Activated naive CD8-positive, alpha-beta T cell treated with anti-CD3 and anti-CD28 coated beads for 36 hours (primary cell): ENCODE measurements at regions not wholly inside any gene's neighbourhood (a gene's known extent, or its start where the extent isn't known, plus 50 kb on each side); places are given as distances from the start of the nearest gene placed in this dataset.

ENCODE experiments used
- DNase-seq: peaks from one replicate; pipeline ENCODE4 v3.0.0; 2021
- H3K27ac Mint-ChIP-seq: one replicate; pipeline ENCODE4 v1.8.0; 2022; ENCODE audit warnings: mild to moderate bottlenecking, moderate library complexity, mixed read lengths
- H3K27me3 Mint-ChIP-seq: one replicate; pipeline ENCODE4 v1.8.0; 2022; ENCODE audit warnings: mild to moderate bottlenecking, mixed read lengths
- H3K36me3 Mint-ChIP-seq: one replicate; pipeline ENCODE4 v1.8.0; 2021; ENCODE audit warnings: mild to moderate bottlenecking, mixed read lengths
- H3K4me1 Mint-ChIP-seq: one replicate; pipeline ENCODE4 v1.8.0; 2021; ENCODE audit warnings: mixed read lengths
- H3K4me3 Mint-ChIP-seq: one replicate; pipeline ENCODE4 v1.8.0; 2022; ENCODE audit warnings: mild to moderate bottlenecking, moderate library complexity, mixed read lengths
- H3K9me3 Mint-ChIP-seq: one replicate; pipeline ENCODE4 v1.8.0; 2022; ENCODE audit warnings: mixed read lengths

- no peak overlapping the region for H3K27ac Mint-ChIP-seq
- H3K9me3 Mint-ChIP-seq = no peaks in the 10 kb centered on the region
- no peaks in the 10 kb centered on the region for H3K36me3 Mint-ChIP-seq
- no peak for DNase-seq
- H3K27me3 Mint-ChIP-seq = peaks cover 17% of the 10 kb centered on the region
- H3K4me1 Mint-ChIP-seq = peaks cover 11% of the 10 kb centered on the region
- peak overlapping the region; percentile 22 for H3K4me3 Mint-ChIP-seq
Measured at GRCh38 chr10:44309939-44310761, 74.7 kb downstream of the CXCL12 start.

GRCh38 chr10:44309361-44309760 lies 75.5 kb downstream of the CXCL12 start:
- Mint-ChIP-seq H3K36me3 (no peaks in the 10 kb centered on the region), H3K4me3 (no peak overlapping the region), H3K9me3 (peaks cover under 1% of the 10 kb centered on the region), H3K27me3 (peaks cover 14% of the 10 kb centered on the region), H3K4me1 (peaks cover 11% of the 10 kb centered on the region), H3K27ac (no peak overlapping the region)
- DNase-seq = no peak

- no peak for DNase-seq
- Mint-ChIP-seq H3K4me1 (peaks cover 11% of the 10 kb centered on the region), H3K27me3 (peaks cover 14% of the 10 kb centered on the region), H3K4me3 (no peak overlapping the region), H3K36me3 (no peaks in the 10 kb centered on the region), H3K9me3 (peaks cover 4% of the 10 kb centered on the region), H3K27ac (no peak overlapping the region)
Measured at GRCh38 chr10:44308935-44309334, 76.0 kb downstream of the CXCL12 start.

- no peak overlapping the region for H3K27ac Mint-ChIP-seq
- no peaks in the 10 kb centered on the region for H3K36me3 Mint-ChIP-seq
- H3K4me3 Mint-ChIP-seq = no peak overlapping the region
- peak; percentile 8 for DNase-seq
- H3K4me1 Mint-ChIP-seq = peaks cover 11% of the 10 kb centered on the region
- peaks cover 4% of the 10 kb centered on the region for H3K9me3 Mint-ChIP-seq
- peaks cover 14% of the 10 kb centered on the region for H3K27me3 Mint-ChIP-seq
Measured at GRCh38 chr10:44307691-44308090, 77.2 kb downstream of the CXCL12 start.

GRCh38 chr10:44306762-44307161 lies 78.1 kb downstream of the CXCL12 start:
- DNase-seq = no peak
- Mint-ChIP-seq H3K9me3 (peaks cover 4% of the 10 kb centered on the region), H3K27me3 (peaks cover 13% of the 10 kb centered on the region), H3K4me3 (no peak overlapping the region), H3K27ac (no peak overlapping the region), H3K4me1 (peaks cover 11% of the 10 kb centered on the region), H3K36me3 (no peaks in the 10 kb centered on the region)

GRCh38 chr10:44306147-44306710 lies 78.7 kb downstream of the CXCL12 start:
- peaks cover 8% of the 10 kb centered on the region for H3K27me3 Mint-ChIP-seq
- H3K4me1 Mint-ChIP-seq = peaks cover 6% of the 10 kb centered on the region
- no peak overlapping the region for H3K27ac Mint-ChIP-seq
- DNase-seq = no peak
- H3K9me3 Mint-ChIP-seq = peaks cover 4% of the 10 kb centered on the region
- H3K36me3 Mint-ChIP-seq = no peaks in the 10 kb centered on the region
- H3K4me3 Mint-ChIP-seq = no peak overlapping the region

- Mint-ChIP-seq H3K9me3 (peaks cover 4% of the 10 kb centered on the region), H3K4me1 (no peaks in the 10 kb centered on the region), H3K27me3 (no peaks in the 10 kb centered on the region), H3K36me3 (no peaks in the 10 kb centered on the region), H3K27ac (no peak overlapping the region), H3K4me3 (no peak overlapping the region)
- DNase-seq = no peak
Measured at GRCh38 chr10:44301781-44302355, 83.0 kb downstream of the CXCL12 start.

- no peaks in the 10 kb centered on the region for H3K36me3 Mint-ChIP-seq
- no peaks in the 10 kb centered on the region for H3K27me3 Mint-ChIP-seq
- H3K4me1 Mint-ChIP-seq = no peaks in the 10 kb centered on the region
- H3K27ac Mint-ChIP-seq = no peak overlapping the region
- DNase-seq = no peak
- H3K9me3 Mint-ChIP-seq = peaks cover 4% of the 10 kb centered on the region
- H3K4me3 Mint-ChIP-seq = no peak overlapping the region
Measured at GRCh38 chr10:44300666-44301649, 83.9 kb downstream of the CXCL12 start.

- H3K9me3 Mint-ChIP-seq = no peaks in the 10 kb centered on the region
- H3K4me3 Mint-ChIP-seq = no peak overlapping the region
- no peaks in the 10 kb centered on the region for H3K4me1 Mint-ChIP-seq
- H3K36me3 Mint-ChIP-seq = no peaks in the 10 kb centered on the region
- H3K27me3 Mint-ChIP-seq = no peaks in the 10 kb centered on the region
- no peak overlapping the region for H3K27ac Mint-ChIP-seq
- DNase-seq = no peak
Measured at GRCh38 chr10:44298713-44299112, 86.2 kb downstream of the CXCL12 start.

- peaks cover 4% of the 10 kb centered on the region for H3K27me3 Mint-ChIP-seq
- H3K4me1 Mint-ChIP-seq = no peaks in the 10 kb centered on the region
- no peaks in the 10 kb centered on the region for H3K36me3 Mint-ChIP-seq
- H3K9me3 Mint-ChIP-seq = no peaks in the 10 kb centered on the region
- no peak for DNase-seq
- H3K4me3 Mint-ChIP-seq = no peak overlapping the region
- no peak overlapping the region for H3K27ac Mint-ChIP-seq
Measured at GRCh38 chr10:44297963-44298362, 86.9 kb downstream of the CXCL12 start.

GRCh38 chr10:44295644-44296241 lies 89.2 kb downstream of the CXCL12 start:
- H3K9me3 Mint-ChIP-seq = no peaks in the 10 kb centered on the region
- no peaks in the 10 kb centered on the region for H3K4me1 Mint-ChIP-seq
- no peak overlapping the region for H3K27ac Mint-ChIP-seq
- no peak for DNase-seq
- H3K36me3 Mint-ChIP-seq = no peaks in the 10 kb centered on the region
- no peak overlapping the region for H3K4me3 Mint-ChIP-seq
- peaks cover 18% of the 10 kb centered on the region for H3K27me3 Mint-ChIP-seq

GRCh38 chr10:44294726-44295412 lies 90.0 kb downstream of the CXCL12 start:
- no peak for DNase-seq
- Mint-ChIP-seq H3K4me3 (no peak overlapping the region), H3K27ac (no peak overlapping the region), H3K27me3 (peaks cover 19% of the 10 kb centered on the region), H3K4me1 (no peaks in the 10 kb centered on the region), H3K36me3 (no peaks in the 10 kb centered on the region), H3K9me3 (no peaks in the 10 kb centered on the region)

- no peaks in the 10 kb centered on the region for H3K36me3 Mint-ChIP-seq
- H3K4me1 Mint-ChIP-seq = no peaks in the 10 kb centered on the region
- no peak for DNase-seq
- no peak overlapping the region for H3K27ac Mint-ChIP-seq
- H3K27me3 Mint-ChIP-seq = peaks cover 27% of the 10 kb centered on the region
- no peaks in the 10 kb centered on the region for H3K9me3 Mint-ChIP-seq
- H3K4me3 Mint-ChIP-seq = no peak overlapping the region
Measured at GRCh38 chr10:44293842-44294241, 91.1 kb downstream of the CXCL12 start.

- H3K36me3 Mint-ChIP-seq = no peaks in the 10 kb centered on the region
- H3K4me1 Mint-ChIP-seq = no peaks in the 10 kb centered on the region
- peaks cover 28% of the 10 kb centered on the region for H3K27me3 Mint-ChIP-seq
- no peaks in the 10 kb centered on the region for H3K9me3 Mint-ChIP-seq
- DNase-seq = no peak
- H3K27ac Mint-ChIP-seq = no peak overlapping the region
- H3K4me3 Mint-ChIP-seq = no peak overlapping the region
Measured at GRCh38 chr10:44293306-44293778, 91.6 kb downstream of the CXCL12 start.
